DND-41 (cell line): ENCODE measurements at regions not wholly inside any gene's neighbourhood (a gene's known extent, or its start where the extent isn't known, plus 50 kb on each side); places are given as distances from the start of the nearest gene placed in this dataset.

Experiments
- ATAC-seq: fragments of 200-7000 bp; cut with Tn5 transposase; 3 replicates; pipeline ENCODE4 v1.9.1; 2021; ENCODE audit warnings: low read depth; ENCODE audit not compliant: insufficient read depth
- DNase-seq: peaks from one replicate; pipeline ENCODE4 v3.0.0-alpha.2; 2020
- H2AFZ ChIP-seq: 2 replicates; pipeline ENCODE4 v1.6.0; 2012; ENCODE audit warnings: low read depth, low read length
- H3K27ac ChIP-seq: 2 replicates; pipeline ENCODE4 v1.5.1; 2012; ENCODE audit warnings: low read length, inconsistent platforms
- H3K27me3 ChIP-seq: fragments of 200-600 bp; sonication (generic); 2 replicates; pipeline ENCODE4 v1.6.0; 2012; ENCODE audit warnings: low read length, mild to moderate bottlenecking, inconsistent platforms; ENCODE audit not compliant: insufficient read depth, poor library complexity
- H3K36me3 ChIP-seq: 2 replicates; pipeline ENCODE4 v1.5.1; 2012; ENCODE audit warnings: low read length, inconsistent platforms; ENCODE audit not compliant: insufficient read depth
- H3K4me1 ChIP-seq: 2 replicates; pipeline ENCODE4 v1.5.1; 2012; ENCODE audit warnings: mild to moderate bottlenecking, low read length; ENCODE audit not compliant: insufficient read depth
- H3K4me2 ChIP-seq: 2 replicates; pipeline ENCODE4 v1.6.0; 2012; ENCODE audit warnings: mild to moderate bottlenecking, moderate library complexity, low read length, inconsistent platforms; ENCODE audit not compliant: insufficient read depth
- H3K4me3 ChIP-seq, 2 experiments: fragments of 200-600 bp in 1 of 2; shearing (Covaris generic) in 1 of 2; 2 replicates each; pipeline ENCODE4 v1.5.1; 2012 to 2016; ENCODE audit warnings: inconsistent platforms in 2 of 2, low read length in 2 of 2, mild to moderate bottlenecking in 2 of 2, low read depth in 1 of 2, moderate library complexity in 1 of 2
- H3K79me2 ChIP-seq: 2 replicates; pipeline ENCODE4 v1.6.0; 2012; ENCODE audit warnings: low read length, inconsistent platforms; ENCODE audit not compliant: insufficient read depth
- H3K9ac ChIP-seq: 2 replicates; pipeline ENCODE4 v1.6.0; 2012; ENCODE audit warnings: low read depth, mild to moderate bottlenecking, inconsistent platforms, low read length, moderate library complexity
- H3K9me3 ChIP-seq: 2 replicates; pipeline ENCODE4 v1.5.1; 2012; ENCODE audit warnings: low read length, moderate library complexity, mild to moderate bottlenecking, inconsistent platforms; ENCODE audit not compliant: insufficient read depth, severe bottlenecking
- H4K20me1 ChIP-seq: 2 replicates; pipeline ENCODE4 v1.6.0; 2012; ENCODE audit warnings: low read length; ENCODE audit not compliant: insufficient read depth
- CTCF ChIP-seq: IDR thresholded peaks from 2 replicates; pipeline ENCODE4 v1.5.1; 2012; ENCODE audit warnings: borderline replicate concordance, low read length, moderate library complexity, mild to moderate bottlenecking; ENCODE audit not compliant: poor library complexity, severe bottlenecking; ENCODE audit errors: extremely low read depth
- EZH2 ChIP-seq: IDR thresholded peaks from 3 replicates; pipeline ENCODE4 v1.6.1; 2012; ENCODE audit warnings: borderline replicate concordance, low read depth, mild to moderate bottlenecking, moderate library complexity, low read length, inconsistent platforms; ENCODE audit not compliant: severe bottlenecking

DNA sequence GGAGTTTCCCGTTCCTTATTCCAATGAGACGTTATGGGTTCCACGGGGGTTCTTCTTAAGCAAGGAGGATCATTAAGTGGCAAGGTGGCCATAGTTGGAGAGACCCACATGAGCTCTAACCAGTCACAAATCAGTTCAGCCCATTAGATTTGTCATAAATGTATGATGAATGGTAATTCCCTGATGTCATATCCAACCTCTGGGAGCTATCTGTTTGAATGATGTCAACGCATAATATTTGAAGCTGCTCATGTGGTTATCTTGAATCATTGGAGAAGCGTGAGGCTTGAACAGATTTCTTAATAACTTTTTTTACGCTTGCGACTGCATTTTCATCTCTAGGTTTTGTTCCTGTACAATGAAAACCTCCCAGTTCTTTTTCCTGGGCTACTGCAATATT, 270.4 kb upstream of the EEF2KMT start:
- H3K4me3 ChIP-seq = no peak overlapping the region
- H3K9me3 ChIP-seq = no peaks in the 10 kb centered on the region
- no peak overlapping the region for H3K9ac ChIP-seq
- DNase-seq (no peak), ATAC-seq (no peak)
- H2AFZ ChIP-seq = no peak overlapping the region
- no peak overlapping the region for H3K27ac ChIP-seq
- H3K79me2 ChIP-seq = no peaks in the 10 kb centered on the region
- H3K4me1 ChIP-seq = no peaks in the 10 kb centered on the region
- no peaks in the 10 kb centered on the region for H4K20me1 ChIP-seq
- no peak for TF ChIP-seq CTCF
- TF ChIP-seq EZH2 = no peak
- no peaks in the 10 kb centered on the region for H3K36me3 ChIP-seq
- H3K27me3 ChIP-seq = peaks cover 5% of the 10 kb centered on the region
- H3K4me2 ChIP-seq = no peak overlapping the region

- DNase-seq (no peak), ATAC-seq (no peak)
- peaks cover 5% of the 10 kb centered on the region for H3K27me3 ChIP-seq
- no peak overlapping the region for H3K27ac ChIP-seq
- no peaks in the 10 kb centered on the region for H4K20me1 ChIP-seq
- no peaks in the 10 kb centered on the region for H3K36me3 ChIP-seq
- H2AFZ ChIP-seq = no peak overlapping the region
- H3K9me3 ChIP-seq = no peaks in the 10 kb centered on the region
- H3K4me2 ChIP-seq = no peak overlapping the region
- no peak overlapping the region for H3K4me3 ChIP-seq
- no peak for TF ChIP-seq CTCF
- TF ChIP-seq EZH2 = no peak
- H3K4me1 ChIP-seq = no peaks in the 10 kb centered on the region
- no peaks in the 10 kb centered on the region for H3K79me2 ChIP-seq
- H3K9ac ChIP-seq = no peak overlapping the region
These were observed 268.5 kb upstream of the EEF2KMT start for GRCh38 chr16:5366126-5366525.

- H3K27ac ChIP-seq = no peak overlapping the region
- H3K4me3 ChIP-seq = no peak overlapping the region
- H4K20me1 ChIP-seq = no peaks in the 10 kb centered on the region
- no peaks in the 10 kb centered on the region for H3K36me3 ChIP-seq
- no peaks in the 10 kb centered on the region for H3K9me3 ChIP-seq
- no peak overlapping the region for H3K4me2 ChIP-seq
- no peak overlapping the region for H2AFZ ChIP-seq
- no peaks in the 10 kb centered on the region for H3K79me2 ChIP-seq
- peaks cover 8% of the 10 kb centered on the region for H3K27me3 ChIP-seq
- DNase-seq (no peak), ATAC-seq (no peak)
- no peak overlapping the region for H3K9ac ChIP-seq
- H3K4me1 ChIP-seq = no peaks in the 10 kb centered on the region
- TF ChIP-seq EZH2 (no peak), CTCF (no peak)
These were observed 266.6 kb upstream of the EEF2KMT start for GRCh38 chr16:5364186-5364585.

DNA sequence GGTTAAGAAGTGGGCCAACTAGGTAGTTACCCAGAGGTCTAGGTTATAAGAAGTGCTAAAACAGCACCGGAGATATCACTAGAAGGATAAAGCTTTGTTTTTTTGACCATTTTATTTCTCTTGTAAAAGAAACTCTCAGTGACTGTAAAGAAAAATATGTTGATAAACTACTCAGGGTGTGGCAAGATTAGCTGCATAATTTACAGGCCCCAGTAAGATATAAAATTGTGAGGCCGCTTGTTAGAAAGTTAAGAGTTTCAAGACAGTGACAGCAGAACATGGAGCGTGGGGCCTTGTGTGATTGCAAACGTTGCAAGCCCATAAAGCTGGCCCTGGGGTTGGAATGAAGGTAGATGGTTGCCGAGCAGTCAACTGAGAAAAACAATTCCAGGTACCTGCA, 263.7 kb upstream of the EEF2KMT start:
- TF ChIP-seq CTCF = no peak
- no peak for TF ChIP-seq EZH2
- Histone ChIP-seq H3K4me3 (no peak overlapping the region), H3K9ac (no peak overlapping the region), H2AFZ (no peak overlapping the region), H3K36me3 (no peaks in the 10 kb centered on the region), H3K4me2 (no peak overlapping the region), H3K79me2 (no peaks in the 10 kb centered on the region), H3K9me3 (no peaks in the 10 kb centered on the region), H3K4me1 (no peaks in the 10 kb centered on the region), H3K27ac (no peak overlapping the region), H4K20me1 (no peaks in the 10 kb centered on the region), H3K27me3 (peaks cover 8% of the 10 kb centered on the region)
- DNase-seq (no peak), ATAC-seq (no peak)
